ENCODE measurements at regions not wholly inside any gene's neighbourhood (a gene's known extent, or its start where the extent isn't known, plus 50 kb on each side); places are given as distances from the start of the nearest gene placed in this dataset.

- no peak for TF ChIP-seq CTCF (conservative IDR thresholded peaks at IDR 0.05; ENCODE audit: low read depth in 2 of 2)
- no peak for TF ChIP-seq REST (IDR thresholded peaks at IDR 0.05; ENCODE audit: unreplicated experiment)
- no peak for TF ChIP-seq EZH2 (IDR thresholded peaks at IDR 0.05; ENCODE audit: low read depth, unreplicated experiment)
- TF ChIP-seq POLR2AphosphoS5 (IDR thresholded peaks at IDR 0.05; ENCODE audit: low read depth) = no peak
- no peak for TF ChIP-seq CREB1 (CRISPR knock-in tag; IDR thresholded peaks at IDR 0.05; ENCODE audit: low read depth)
- TF ChIP-seq EZH2phosphoT487 (IDR thresholded peaks at IDR 0.05; ENCODE audit: unreplicated experiment) = no peak
- TF ChIP-seq JUNB (IDR thresholded peaks at IDR 0.05; ENCODE audit: unreplicated experiment) = no peak
- TF ChIP-seq ZNF462 (CRISPR knock-in tag; IDR thresholded peaks at IDR 0.05) = no peak
- no peak for TF ChIP-seq ETS1 (IDR thresholded peaks at IDR 0.05)
Measured at GRCh38 chr11:19394525-19395016, 153.8 kb upstream of the E2F8 start.
